ENCODE measurements at regions not wholly inside any gene's neighbourhood (a gene's known extent, or its start where the extent isn't known, plus 50 kb on each side); places are given as distances from the start of the nearest gene placed in this dataset.
"Not testable (repeated sequence)": the region's sequence is repeated elsewhere in the genome, so short reads cannot be mapped to it uniquely, and the experiment has no call there.

DNA sequence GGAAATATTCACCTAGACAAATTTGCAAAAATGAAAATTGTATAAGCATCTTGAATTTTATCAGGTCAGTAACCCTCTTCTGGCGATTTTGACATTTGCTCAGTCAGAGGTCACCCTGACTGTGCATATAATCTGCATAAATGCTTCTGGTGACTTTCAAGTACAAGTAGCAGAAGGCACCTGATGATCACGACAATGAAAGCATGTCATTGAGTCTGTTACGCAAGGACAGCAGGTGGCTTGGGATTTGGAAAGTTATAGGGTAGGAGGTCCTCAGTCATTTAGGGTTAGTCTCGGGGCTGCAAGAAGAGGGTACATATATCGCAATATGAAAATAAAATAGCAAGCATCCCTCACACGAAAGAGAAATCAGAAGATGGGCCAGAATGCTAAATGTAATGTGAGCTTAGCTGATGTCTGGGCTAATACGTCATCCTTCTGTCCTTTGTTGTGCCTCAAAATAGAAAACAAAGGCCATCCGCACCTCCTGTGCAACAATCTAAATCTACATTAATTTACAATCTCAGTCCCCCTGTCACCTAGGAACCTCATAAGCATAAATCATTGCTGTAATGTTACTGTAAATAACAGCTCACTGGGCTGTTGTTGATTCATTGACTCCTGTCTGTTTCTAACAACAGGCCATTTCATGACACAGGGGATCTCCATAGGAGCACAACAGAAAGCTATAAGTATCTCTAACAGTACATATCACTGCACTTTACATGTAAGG is 155.2 kb upstream of the RSPO3 start:
- Histone ChIP-seq H3K27ac (no peak overlapping the region), H3K27me3 (replicated peaks) (no peaks in the 10 kb centered on the region), H3K4me1 (replicated peaks) (no peaks in the 10 kb centered on the region), H3K4me3 (no peak overlapping the region), H3K36me3 (no peaks in the 10 kb centered on the region), H3K9me3 (replicated peaks) (no peaks in the 10 kb centered on the region)
- DNase-seq (ENCODE audit: low read depth in 1 of 2, low spot score in 2 of 2): no peak

DNA sequence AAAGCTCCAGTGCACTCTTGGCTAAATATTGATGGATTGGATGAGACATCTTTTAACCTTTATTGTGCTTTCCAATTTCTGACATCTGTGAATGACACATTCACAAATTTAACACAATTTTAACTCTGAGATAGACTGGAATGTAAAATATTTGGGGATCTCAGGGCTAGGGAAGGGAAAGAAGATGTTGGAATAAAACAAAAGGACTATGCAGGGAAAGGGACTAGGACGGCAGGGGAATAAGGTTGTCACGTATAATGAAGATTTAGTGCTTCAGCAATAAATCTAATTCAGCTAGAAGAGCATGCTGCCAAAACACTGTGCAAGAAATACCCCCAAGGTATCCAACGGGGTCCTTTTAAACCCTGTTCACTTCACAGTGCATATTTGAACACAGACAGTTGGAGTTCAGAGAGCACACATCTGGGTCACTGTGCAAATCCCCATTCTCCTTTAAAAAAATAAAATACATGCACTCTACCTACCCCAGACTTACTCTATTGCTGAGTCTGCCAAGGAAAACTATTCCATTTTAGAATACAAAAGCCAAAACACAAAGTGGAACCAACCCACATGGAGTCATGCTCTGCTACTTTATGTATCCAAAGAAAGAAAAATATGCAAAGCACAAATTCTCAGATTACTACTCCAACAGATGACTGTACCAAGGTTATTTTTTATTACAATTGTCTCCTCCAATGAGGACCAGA is 151.0 kb upstream of the RSPO3 start:
- no peak for DNase-seq (ENCODE audit: low read depth in 1 of 2, low spot score in 2 of 2)
- Histone ChIP-seq H3K36me3 (no peaks in the 10 kb centered on the region), H3K4me1 (replicated peaks) (no peaks in the 10 kb centered on the region), H3K27me3 (replicated peaks) (no peaks in the 10 kb centered on the region), H3K27ac (no peak overlapping the region), H3K9me3 (replicated peaks) (no peaks in the 10 kb centered on the region), H3K4me3 (no peak overlapping the region)

DNA sequence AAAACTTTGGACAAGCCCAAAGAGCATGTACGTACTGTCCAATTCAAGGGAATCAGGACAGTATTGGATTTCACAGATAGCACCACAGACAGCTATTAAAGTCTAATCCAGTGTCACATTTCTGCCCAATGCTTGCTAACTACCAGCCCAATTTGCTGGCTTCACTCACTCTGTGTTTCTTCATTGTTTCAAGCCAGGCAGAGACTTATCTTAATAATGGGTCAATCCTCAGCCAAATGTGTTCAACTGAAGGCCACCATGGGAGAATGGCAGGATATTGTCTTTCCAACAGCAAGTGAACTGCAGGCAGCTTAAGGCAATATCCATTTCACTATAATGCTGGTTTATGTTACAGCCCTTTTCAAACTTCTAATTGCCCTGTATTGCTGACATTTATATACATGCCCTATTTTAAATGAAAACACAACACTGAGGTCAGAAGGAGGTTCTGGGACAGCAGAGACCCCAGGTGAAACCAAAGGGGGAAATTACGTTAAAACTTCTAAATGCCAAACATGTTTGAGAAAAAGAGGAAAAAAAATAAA is 142.1 kb upstream of the RSPO3 start:
- Histone ChIP-seq H3K4me3 (no peak overlapping the region), H3K27me3 (replicated peaks) (no peaks in the 10 kb centered on the region), H3K4me1 (replicated peaks) (no peaks in the 10 kb centered on the region), H3K27ac (no peak overlapping the region), H3K9me3 (replicated peaks) (no peaks in the 10 kb centered on the region), H3K36me3 (no peaks in the 10 kb centered on the region)
- DNase-seq (ENCODE audit: low read depth in 1 of 2, low spot score in 2 of 2): no peak

DNA sequence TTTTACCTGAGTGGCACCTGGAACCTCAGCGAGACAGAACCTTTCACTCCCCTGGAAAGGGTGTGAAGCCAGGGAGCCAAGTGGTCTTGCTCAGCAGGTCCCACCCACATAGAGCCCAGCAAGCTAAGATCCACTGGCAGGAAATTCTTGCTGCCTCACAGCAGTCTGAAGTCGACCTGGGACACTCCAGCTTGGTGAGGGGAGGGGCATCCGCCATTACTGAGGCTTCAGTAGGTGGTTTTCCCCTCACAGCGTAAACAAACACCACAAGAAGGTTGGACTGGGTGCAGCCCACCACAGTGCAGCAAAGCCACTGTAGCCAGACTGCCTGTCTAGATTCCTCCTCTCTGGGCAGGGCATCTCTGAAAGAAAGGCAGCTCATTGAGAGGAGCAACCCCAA is 134.7 kb upstream of the RSPO3 start:
- no peak overlapping the region for H3K27ac ChIP-seq

DNA sequence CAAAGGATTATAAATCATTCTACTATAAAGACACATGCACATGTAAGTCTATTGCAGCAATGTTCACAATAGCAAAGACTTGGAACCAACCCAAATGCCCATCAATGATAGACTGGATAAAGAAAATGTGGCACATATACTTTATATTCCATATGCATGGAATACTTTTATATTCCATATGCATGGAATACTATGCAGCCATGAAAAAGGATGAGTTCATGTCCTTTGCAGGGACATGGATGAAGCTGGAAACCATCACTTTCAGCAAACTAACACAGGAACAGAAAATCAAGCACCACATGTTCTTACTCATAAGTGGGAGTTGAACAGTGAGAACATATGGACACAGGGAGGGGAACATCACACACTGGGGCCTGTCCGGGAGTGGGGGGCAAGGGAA is 130.3 kb upstream of the RSPO3 start:
- H3K27me3 ChIP-seq (replicated peaks); DNase-seq (ENCODE audit: low read depth in 1 of 2, low spot score in 2 of 2); H3K36me3 ChIP-seq; H3K27ac ChIP-seq; H3K4me1 ChIP-seq (replicated peaks); H3K4me3 ChIP-seq; H3K9me3 ChIP-seq (replicated peaks): not testable (repeated sequence)

More for the DNA sequence above, 134.7 kb upstream of the RSPO3 start:
- Histone ChIP-seq H3K36me3 (no peaks in the 10 kb centered on the region), H3K9me3 (replicated peaks) (no peaks in the 10 kb centered on the region), H3K27me3 (replicated peaks) (no peaks in the 10 kb centered on the region), H3K4me1 (replicated peaks) (no peaks in the 10 kb centered on the region), H3K4me3 (no peak overlapping the region)
- DNase-seq (ENCODE audit: low read depth in 1 of 2, low spot score in 2 of 2): no peak

DNA sequence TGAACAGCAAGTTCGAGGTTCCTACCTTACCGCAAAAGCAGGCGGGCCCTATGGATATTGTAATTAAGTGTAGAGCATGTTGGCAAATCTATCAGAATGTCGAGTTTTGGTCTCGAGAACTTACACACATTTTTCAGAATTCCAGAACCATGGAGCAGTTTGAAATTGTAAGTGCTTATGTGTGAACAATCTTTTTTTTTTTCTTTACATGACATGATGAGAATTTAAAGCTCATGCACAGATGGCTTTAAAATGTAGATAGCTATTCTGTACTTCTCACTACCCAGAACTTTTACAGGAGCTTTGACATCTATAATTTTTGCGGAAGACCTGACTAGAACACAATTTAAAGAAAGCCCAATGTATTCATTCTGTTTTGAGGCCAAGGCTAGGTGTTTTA is 117.8 kb upstream of the RSPO3 start:
- Histone ChIP-seq H3K27me3 (replicated peaks) (no peaks in the 10 kb centered on the region), H3K9me3 (replicated peaks) (no peaks in the 10 kb centered on the region), H3K4me3 (no peak overlapping the region), H3K27ac (no peak overlapping the region), H3K4me1 (replicated peaks) (no peaks in the 10 kb centered on the region), H3K36me3 (no peaks in the 10 kb centered on the region)
- DNase-seq (ENCODE audit: low read depth in 1 of 2, low spot score in 2 of 2): no peak

DNA sequence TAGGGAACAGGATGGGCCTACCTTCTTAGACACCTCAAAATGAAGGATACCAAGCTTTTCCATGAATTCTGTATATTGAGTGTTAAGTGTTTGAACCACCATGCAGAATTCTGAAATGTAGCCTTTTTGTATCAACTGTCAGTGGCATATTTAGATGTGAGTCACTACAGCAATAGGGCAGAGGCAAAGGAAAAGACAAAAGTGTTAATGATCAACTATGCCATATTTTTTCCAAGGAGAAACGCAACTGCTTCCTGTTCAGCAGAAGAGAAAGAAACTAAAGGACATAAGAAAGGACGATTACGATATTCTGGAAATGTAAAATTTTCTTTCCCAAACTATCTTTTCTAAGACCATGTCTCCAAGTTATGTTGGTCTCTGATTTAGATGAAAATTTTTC is 104.6 kb upstream of the RSPO3 start:
- no peaks in the 10 kb centered on the region for H3K4me1 ChIP-seq (replicated peaks)
- H3K27me3 ChIP-seq (replicated peaks): no peaks in the 10 kb centered on the region
- H3K36me3 ChIP-seq: no peaks in the 10 kb centered on the region
- H3K27ac ChIP-seq: no peak overlapping the region
- no peak overlapping the region for H3K4me3 ChIP-seq
- H3K9me3 ChIP-seq (replicated peaks): no peaks in the 10 kb centered on the region
- DNase-seq (ENCODE audit: low read depth in 1 of 2, low spot score in 2 of 2): no peak

DNA sequence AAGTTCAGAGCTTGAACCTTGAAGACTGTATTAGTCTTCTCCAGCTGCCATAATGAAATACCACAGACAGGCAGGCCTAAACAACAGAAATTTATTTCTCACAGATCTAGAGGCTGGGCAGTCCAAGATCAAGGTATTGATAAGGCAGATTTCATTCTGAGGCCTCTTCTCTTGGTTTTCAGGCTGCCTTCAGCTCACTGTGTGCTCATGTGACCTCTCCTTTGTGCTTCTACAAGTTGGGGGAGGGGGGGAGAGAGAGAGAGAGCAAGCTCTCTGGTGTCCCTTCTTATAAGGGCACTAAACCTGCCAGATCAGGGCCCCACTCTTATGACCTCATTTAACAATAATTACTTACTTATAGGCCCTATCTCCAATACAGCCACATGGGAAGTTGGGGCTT is 102.6 kb upstream of the RSPO3 start:
- no peaks in the 10 kb centered on the region for H3K4me1 ChIP-seq (replicated peaks)
- DNase-seq (ENCODE audit: low read depth in 1 of 2, low spot score in 2 of 2): no peak
- no peak overlapping the region for H3K27ac ChIP-seq
- no peaks in the 10 kb centered on the region for H3K27me3 ChIP-seq (replicated peaks)
- H3K9me3 ChIP-seq (replicated peaks): no peaks in the 10 kb centered on the region
- no peaks in the 10 kb centered on the region for H3K36me3 ChIP-seq
- no peak overlapping the region for H3K4me3 ChIP-seq

DNA sequence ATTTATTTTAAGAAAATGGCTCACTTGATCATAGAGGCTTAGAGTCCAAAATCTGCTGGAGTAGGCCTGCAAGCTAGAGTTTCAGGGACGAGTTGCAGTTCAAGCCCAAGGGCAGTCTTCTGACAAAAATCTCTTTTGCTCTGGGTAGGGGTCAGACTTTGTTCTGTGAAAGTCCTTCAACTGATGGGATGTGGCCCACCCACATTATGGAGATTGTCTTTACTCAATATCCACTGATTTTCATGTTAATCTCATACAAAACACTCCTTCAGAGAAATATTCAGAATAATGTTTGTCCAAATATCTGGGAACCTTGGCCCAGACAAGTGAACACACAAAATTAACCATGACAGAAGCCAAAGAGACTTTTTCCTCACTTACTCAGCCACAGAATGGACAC is 98.6 kb upstream of the RSPO3 start:
- no peaks in the 10 kb centered on the region for H3K36me3 ChIP-seq
- DNase-seq (ENCODE audit: low read depth in 1 of 2, low spot score in 2 of 2): no peak

DNA sequence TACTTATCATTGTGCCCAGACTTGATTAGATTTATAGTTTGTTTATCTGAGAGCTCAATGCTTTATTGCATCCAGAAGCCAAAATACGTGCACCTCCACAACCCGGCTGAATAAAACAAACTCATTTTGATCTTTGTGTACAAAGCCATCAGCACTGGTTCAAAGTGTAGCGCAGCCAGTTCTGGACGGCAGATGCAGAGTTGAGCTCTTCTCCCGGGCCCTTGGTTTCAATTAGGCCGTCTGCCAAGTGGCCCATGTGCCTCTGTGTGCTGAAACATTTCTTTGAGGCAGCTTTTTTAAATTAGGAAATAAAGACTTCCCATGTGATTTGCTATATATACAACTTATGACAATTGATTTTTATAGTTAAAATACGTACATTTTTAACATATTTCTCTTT is 96.2 kb upstream of the RSPO3 start:
- DNase-seq (ENCODE audit: low read depth in 1 of 2, low spot score in 2 of 2): no peak
- H3K27me3 ChIP-seq (replicated peaks): no peaks in the 10 kb centered on the region
- no peaks in the 10 kb centered on the region for H3K9me3 ChIP-seq (replicated peaks)
- H3K4me3 ChIP-seq: no peak overlapping the region
- H3K4me1 ChIP-seq (replicated peaks): 0 out of 2 replicates have a peak, but pooled peaks cover 3% of the 10 kb centered on the region
- no peak overlapping the region for H3K27ac ChIP-seq
- H3K36me3 ChIP-seq: no peaks in the 10 kb centered on the region

More for the DNA sequence above, 98.6 kb upstream of the RSPO3 start:
- no peak overlapping the region for H3K4me3 ChIP-seq
- H3K27me3 ChIP-seq (replicated peaks): no peaks in the 10 kb centered on the region
- no peak overlapping the region for H3K27ac ChIP-seq
- no peaks in the 10 kb centered on the region for H3K9me3 ChIP-seq (replicated peaks)
- H3K4me1 ChIP-seq (replicated peaks): no peaks in the 10 kb centered on the region

DNA sequence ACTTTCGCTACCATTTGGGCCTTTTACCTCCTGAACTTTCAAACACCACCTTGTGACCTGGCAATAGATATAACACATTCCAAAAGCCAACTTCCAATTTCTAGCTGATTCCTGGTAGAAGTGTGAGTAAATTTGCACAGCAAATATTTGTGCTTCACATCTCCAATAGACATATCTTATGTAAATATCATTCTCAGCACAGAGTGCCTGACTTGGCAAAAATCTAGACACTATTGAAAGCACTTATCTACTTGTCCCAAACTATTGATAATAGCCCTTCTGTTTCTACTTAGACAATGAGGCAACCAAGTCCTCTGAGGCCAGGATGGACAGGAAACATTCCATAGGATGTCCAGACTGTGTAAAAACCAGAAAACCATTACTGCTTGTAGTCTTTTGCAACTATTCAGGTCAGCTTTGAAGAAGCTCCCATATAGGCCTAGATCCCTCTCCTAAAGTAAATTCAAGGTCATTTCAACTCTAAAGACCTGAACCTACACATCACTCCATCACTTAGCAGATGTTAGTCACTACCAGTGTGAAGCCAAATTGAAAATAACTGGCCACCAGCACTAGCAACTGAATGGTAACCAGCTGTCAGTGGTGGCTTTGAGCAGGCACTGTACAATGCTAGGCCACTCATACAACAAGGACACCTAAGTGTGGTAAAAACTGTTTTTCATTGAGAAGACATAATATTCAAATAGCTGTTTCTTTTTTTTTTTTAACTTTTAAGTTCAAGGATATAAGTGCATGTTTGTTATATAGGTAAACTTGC is 95.3 kb upstream of the RSPO3 start:
- H3K4me1 ChIP-seq (replicated peaks): 0 out of 2 replicates have a peak, but pooled peaks cover 3% of the 10 kb centered on the region
- no peak for DNase-seq (ENCODE audit: low read depth in 1 of 2, low spot score in 2 of 2)
- H3K27me3 ChIP-seq (replicated peaks): no peaks in the 10 kb centered on the region
- no peak overlapping the region for H3K4me3 ChIP-seq
- H3K36me3 ChIP-seq: no peaks in the 10 kb centered on the region
- H3K9me3 ChIP-seq (replicated peaks): no peaks in the 10 kb centered on the region
- H3K27ac ChIP-seq: no peak overlapping the region

DNA sequence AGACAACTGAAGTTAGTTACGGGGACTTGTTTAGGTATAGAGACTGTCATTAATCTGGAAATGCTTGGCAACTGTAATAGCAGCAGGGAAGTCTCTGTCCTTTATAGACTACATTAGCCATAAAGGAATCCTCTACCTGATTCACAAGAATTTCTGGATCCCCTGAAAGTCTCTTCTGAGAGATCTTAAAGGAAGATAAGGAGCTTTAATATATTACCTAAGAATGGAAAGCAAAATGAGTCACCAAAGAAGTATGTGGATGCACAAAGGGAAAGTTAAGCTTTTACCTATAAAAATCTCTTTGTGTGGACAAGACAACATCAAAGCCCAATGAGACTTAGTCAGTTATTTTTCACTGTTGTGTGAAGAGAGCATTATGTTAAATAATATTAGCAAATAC is 92.2 kb upstream of the RSPO3 start:
- H3K27me3 ChIP-seq (replicated peaks): no peaks in the 10 kb centered on the region
- no peak overlapping the region for H3K4me3 ChIP-seq
- 0 out of 2 replicates have a peak, but pooled peaks cover 3% of the 10 kb centered on the region for H3K4me1 ChIP-seq (replicated peaks)
- no peaks in the 10 kb centered on the region for H3K36me3 ChIP-seq
- H3K27ac ChIP-seq: no peak overlapping the region
- no peak for DNase-seq (ENCODE audit: low read depth in 1 of 2, low spot score in 2 of 2)
- no peaks in the 10 kb centered on the region for H3K9me3 ChIP-seq (replicated peaks)

DNA sequence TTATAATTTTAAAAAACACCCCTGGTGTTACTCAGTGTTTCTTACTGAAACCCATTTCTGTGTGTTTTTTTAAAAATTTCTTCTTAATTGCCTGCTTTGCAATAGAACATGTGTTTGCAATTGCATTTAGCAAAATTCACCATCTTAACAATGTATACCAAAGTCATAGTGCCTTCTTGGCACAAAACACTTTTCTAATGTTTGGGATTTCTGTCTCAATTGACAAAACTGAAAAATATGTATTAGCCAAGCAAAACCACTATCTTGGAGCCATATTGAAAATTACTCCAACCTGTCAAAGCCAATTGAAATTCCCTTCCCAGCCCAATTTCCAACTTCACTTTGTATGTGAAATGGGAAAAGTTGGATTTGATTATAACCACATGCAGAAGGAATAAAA is 88.4 kb upstream of the RSPO3 start:
- DNase-seq (ENCODE audit: low read depth in 1 of 2, low spot score in 2 of 2): no peak
- Histone ChIP-seq H3K36me3 (no peaks in the 10 kb centered on the region), H3K27ac (no peak overlapping the region), H3K9me3 (replicated peaks) (no peaks in the 10 kb centered on the region), H3K27me3 (replicated peaks) (no peaks in the 10 kb centered on the region), H3K4me1 (replicated peaks) (0 out of 2 replicates have a peak, but pooled peaks cover 3% of the 10 kb centered on the region), H3K4me3 (no peak overlapping the region)

DNA sequence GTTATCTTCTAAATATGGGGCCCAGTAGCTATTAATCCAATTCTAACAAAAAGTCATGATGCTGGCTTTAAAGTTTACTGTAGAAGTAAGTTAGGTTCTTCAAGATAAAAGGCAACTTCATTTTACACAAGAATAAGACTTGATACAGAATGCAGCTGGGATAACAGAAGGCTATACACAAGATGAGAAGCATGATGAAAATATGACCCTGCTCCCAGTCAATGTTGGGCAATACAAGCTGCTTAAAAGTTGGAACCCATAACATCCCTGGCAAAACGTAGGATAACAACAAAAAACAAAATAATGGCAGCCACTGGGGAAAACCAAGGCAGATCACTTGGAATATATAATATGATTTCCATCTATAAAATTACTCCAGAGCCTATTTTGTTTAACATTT is 87.6 kb upstream of the RSPO3 start:
- 0 out of 2 replicates have a peak, but pooled peaks cover 3% of the 10 kb centered on the region for H3K4me1 ChIP-seq (replicated peaks)
- no peak overlapping the region for H3K4me3 ChIP-seq
- no peak overlapping the region for H3K27ac ChIP-seq
- no peak for DNase-seq (ENCODE audit: low read depth in 1 of 2, low spot score in 2 of 2)
- H3K9me3 ChIP-seq (replicated peaks): no peaks in the 10 kb centered on the region
- H3K36me3 ChIP-seq: no peaks in the 10 kb centered on the region
- no peaks in the 10 kb centered on the region for H3K27me3 ChIP-seq (replicated peaks)
